ENCODE measurements at regions not wholly inside any gene's neighbourhood (a gene's known extent, or its start where the extent isn't known, plus 50 kb on each side); places are given as distances from the start of the nearest gene placed in this dataset.

DNA sequence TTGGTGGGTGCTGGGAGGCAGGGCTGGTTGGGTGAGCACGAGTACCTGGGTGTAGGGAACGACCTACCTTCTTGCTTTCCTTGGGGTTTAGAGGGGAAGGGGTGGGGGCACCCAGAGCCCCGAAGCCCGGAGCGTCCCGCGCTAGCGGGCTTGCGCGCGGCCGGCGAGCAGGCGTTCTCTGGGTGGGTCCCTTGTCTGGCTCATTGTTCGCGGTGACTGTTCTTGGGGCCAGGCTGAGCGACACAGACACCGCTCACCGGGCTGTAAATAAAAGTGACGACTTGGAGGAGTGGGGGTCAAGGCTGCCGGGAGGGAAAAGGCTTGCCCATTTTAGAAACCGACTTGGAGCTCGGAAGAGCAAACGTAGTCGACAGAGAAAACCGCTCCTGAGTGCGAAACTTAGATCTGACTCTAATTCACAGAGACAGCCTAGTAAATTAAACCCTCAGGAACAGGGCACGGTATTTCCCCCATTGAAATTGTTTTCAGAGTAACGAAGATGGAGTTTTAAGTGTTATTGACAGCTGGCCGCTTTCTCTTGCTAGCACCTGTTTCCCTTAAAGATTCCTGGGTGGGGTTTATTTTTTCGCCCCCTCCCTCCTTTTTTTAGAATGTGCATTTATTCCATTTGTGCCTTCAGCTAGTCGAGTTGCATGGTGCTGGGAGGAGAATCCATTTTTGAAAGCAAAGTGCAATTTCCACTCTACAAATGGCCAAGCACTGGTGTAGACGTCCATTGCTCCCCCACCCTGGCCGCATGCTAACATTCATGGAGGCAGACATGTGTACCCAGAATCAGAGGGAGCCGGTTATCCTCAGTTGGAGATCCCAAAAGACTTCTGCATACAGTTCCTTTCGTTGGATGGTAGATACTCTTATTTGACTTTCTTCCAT lies 532.1 kb upstream of the SEMA6D start:
- TF ChIP-seq, protein P1, sequence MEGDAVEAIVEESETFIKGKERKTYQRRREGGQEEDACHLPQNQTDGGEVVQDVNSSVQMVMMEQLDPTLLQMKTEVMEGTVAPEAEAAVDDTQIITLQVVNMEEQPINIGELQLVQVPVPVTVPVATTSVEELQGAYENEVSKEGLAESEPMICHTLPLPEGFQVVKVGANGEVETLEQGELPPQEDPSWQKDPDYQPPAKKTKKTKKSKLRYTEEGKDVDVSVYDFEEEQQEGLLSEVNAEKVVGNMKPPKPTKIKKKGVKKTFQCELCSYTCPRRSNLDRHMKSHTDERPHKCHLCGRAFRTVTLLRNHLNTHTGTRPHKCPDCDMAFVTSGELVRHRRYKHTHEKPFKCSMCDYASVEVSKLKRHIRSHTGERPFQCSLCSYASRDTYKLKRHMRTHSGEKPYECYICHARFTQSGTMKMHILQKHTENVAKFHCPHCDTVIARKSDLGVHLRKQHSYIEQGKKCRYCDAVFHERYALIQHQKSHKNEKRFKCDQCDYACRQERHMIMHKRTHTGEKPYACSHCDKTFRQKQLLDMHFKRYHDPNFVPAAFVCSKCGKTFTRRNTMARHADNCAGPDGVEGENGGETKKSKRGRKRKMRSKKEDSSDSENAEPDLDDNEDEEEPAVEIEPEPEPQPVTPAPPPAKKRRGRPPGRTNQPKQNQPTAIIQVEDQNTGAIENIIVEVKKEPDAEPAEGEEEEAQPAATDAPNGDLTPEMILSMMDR (IDR thresholded peaks at IDR 0.05), result no peak
- no peak for TF ChIP-seq POLR2A (IDR thresholded peaks at IDR 0.05)

Data from esophagus squamous epithelium (tissue), 4 donors.